Spleen (tissue), 7 donors: ENCODE measurements at regions not wholly inside any gene's neighbourhood (a gene's known extent, or its start where the extent isn't known, plus 50 kb on each side); places are given as distances from the start of the nearest gene placed in this dataset.

Source experiments
- POLR2AphosphoS5 ChIP-seq, 3 donors: sonication (generic); formaldehyde crosslinking; IDR thresholded peaks; one replicate each; pipeline ENCODE4 v1.5.1; 2017; ENCODE audit warnings: antibody characterized with exemption in 3 of 3
- TF ChIP-seq, protein P1 (sequence below), 11 experiments: fragments of 200-600 bp in 7 of 11; fragments of 450-650 bp in 4 of 11; sonication (generic) in 4 of 11; IDR thresholded peaks in 8 of 11; conservative IDR thresholded peaks in 3 of 11; 1 replicate in 7 of 11; 2 replicates in 4 of 11; pipeline versions ENCODE4 v1.4.0 to v1.8.0; 2016 to 2021; ENCODE audit warnings: antibody characterized with exemption in 11 of 11, inconsistent platforms in 4 of 11, mild to moderate bottlenecking in 1 of 11
- donor health status: DM: no; HTN: no; CAD: no; lungs with moderate emphysema.
- donor health status: DM: no; HTN: no; CAD: no.
- donor health status: DM: no; HTN: no; CAD: no.

DNA sequence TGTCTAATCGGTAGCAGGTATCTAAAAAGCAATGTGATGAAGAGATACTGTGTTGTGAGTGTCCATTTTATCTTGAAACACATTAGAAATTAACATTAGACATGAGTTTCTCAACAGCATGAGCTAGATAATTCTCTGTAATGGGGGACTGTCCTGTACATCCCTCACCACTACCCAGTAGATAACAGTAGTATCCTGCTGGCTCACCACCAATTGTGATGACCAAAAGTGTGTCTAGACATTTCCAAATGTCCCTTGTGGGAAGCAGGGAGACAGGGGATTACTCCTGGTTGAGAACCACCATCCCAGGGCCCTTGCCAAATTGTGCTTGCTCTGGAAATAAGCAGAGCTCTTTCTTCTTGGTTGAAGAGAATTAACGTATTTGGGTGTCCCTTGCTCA, 239.3 kb downstream of the IRS1 start:
- TF ChIP-seq, protein P1, sequence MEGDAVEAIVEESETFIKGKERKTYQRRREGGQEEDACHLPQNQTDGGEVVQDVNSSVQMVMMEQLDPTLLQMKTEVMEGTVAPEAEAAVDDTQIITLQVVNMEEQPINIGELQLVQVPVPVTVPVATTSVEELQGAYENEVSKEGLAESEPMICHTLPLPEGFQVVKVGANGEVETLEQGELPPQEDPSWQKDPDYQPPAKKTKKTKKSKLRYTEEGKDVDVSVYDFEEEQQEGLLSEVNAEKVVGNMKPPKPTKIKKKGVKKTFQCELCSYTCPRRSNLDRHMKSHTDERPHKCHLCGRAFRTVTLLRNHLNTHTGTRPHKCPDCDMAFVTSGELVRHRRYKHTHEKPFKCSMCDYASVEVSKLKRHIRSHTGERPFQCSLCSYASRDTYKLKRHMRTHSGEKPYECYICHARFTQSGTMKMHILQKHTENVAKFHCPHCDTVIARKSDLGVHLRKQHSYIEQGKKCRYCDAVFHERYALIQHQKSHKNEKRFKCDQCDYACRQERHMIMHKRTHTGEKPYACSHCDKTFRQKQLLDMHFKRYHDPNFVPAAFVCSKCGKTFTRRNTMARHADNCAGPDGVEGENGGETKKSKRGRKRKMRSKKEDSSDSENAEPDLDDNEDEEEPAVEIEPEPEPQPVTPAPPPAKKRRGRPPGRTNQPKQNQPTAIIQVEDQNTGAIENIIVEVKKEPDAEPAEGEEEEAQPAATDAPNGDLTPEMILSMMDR (IDR thresholded peaks at IDR 0.05 in 8 of 11, conservative IDR thresholded peaks at IDR 0.05 in 3 of 11) = no peak
- TF ChIP-seq POLR2AphosphoS5 (IDR thresholded peaks at IDR 0.05) = no peak
